ENCODE measurements at regions not wholly inside any gene's neighbourhood (a gene's known extent, or its start where the extent isn't known, plus 50 kb on each side); places are given as distances from the start of the nearest gene placed in this dataset.
"Not testable (repeated sequence)": the region's sequence is repeated elsewhere in the genome, so short reads cannot be mapped to it uniquely, and the experiment has no call there.

DNA sequence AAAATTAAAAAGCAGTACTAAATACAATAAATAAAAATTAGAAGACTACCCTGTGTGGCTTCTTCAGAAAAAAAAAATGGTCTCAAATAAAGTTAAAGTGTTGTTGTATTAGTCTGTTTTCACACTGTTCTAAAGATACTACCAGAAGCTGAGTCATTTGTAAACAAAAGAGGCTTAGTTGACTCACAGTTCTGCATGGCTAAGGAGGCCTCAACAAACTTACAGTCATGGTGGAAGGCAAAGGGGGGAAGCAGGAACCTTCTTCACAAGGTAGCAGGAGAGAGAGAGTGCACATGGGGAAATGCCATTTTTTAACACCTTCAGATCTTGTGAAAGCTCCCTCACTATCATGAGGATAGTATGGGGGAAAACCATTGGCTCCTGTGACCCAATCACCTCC, 612.8 kb downstream of the RNF144A start:
- no peak for DNase-seq (ENCODE audit: low read depth)

DNA sequence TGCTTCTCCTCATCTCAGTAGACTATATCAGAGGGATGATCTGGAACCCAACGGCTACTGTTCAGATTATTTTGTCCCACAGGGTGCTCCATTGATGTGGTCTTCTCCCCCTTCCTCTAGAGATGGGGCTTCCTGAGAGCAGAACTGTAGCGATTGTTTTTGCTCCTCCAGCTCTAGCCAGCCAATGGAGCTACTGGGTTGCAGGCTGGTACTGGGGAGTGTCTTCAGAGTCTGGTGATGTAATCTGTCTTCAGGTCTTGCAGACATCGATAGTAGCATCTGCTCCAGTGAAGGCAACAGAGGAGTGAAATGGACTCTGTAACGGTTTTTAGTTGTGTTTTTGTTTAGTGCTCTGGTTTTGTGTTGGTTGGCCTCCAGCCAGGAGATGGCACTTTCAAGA, 621.9 kb downstream of the RNF144A start:
- DNase-seq (ENCODE audit: low read depth): no peak

DNA sequence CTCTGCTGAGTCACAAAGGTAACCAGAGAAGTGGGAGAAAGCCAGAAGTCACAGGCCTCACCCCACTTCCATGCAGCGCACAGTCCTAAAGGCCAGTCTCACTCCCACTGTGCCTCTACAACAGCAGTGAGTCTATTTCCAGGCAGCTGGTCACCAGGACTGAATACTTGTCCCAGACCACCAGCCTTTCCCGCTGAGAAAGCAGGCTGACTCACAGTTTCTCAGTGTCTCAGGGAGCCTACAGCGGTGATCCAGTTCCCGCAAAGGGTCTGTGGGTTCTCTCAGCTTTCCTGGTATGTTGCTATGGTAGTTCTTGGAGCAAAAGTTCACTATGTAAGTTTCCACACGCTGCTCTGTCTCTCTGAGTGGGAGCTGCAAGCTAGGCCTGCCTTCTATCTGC, 622.5 kb downstream of the RNF144A start:
- no peak for DNase-seq (ENCODE audit: low read depth)

DNA sequence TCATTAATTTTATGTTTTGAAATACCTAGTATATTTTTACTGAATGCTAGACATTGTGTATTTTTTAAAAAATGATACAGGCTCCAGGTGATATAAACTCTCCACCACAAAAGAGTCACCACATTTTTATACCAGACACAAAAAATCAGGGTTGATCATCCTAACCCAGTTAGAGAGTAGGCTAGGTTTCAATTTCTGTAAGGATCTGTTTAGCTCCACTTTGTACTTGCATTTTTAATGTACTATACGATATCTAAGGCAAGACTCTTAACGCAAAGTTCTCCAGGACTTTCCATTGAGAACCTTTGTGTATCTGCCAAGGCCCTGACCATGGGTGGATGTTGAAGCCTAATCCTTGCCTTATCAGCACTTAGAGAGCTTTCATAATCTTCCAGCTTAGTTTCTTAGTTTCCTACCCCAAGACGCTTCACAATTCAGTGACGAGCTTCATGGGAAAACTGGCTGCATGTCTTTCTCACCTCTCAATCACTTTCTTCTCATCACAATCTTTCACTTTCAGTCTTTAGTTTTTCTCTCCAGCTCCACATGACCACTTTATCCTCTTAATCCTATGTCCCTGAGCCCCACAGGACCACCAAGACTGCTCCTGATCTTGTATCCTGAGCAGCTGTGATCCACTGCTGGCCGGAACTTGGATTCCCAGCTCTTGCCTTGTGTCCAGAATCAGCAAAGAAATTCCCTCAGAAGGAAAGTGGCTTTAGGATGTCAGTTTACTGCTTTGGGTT, 635.8 kb downstream of the RNF144A start:
- DNase-seq (ENCODE audit: low read depth): no peak

DNA sequence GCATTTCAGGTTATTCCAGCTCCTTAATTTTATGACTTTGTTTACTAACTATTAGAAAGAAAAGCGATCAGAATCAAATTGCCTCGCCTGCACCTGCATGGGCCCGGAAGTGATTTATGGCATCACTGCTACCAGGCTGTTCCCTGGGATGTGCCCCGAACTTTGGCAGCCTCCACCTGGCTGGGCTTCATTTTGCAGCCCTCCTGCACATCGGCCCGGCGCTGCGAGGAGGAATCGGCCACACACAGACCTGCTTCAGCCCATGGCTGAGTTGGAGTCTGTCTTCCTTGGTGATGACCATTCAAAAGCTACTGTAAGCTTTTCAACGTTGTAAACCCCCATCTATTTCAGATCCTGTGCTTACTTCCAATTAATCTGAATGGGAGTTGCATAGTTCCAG, 638.0 kb downstream of the RNF144A start:
- no peak for DNase-seq (ENCODE audit: low read depth)

DNA sequence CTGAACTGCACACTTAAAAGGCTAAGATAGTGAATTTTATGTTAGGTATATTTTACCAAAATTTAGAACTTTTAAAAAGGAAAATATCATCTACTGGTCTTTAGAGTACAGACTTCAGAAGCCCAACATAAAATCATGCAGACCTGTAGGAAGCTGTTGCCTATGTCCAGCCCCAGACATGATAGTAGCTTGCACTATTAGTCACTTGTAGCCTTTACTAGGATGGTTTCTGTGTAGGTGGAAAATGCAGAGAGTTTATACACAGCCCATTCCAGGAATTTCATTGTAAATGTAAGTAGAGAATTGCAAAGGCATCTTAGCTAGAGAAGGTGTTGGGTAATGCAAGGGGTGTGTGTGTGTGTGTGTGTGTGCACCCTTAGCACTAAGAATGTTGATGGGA, 640.2 kb downstream of the RNF144A start:
- DNase-seq (ENCODE audit: low read depth): no peak

DNA sequence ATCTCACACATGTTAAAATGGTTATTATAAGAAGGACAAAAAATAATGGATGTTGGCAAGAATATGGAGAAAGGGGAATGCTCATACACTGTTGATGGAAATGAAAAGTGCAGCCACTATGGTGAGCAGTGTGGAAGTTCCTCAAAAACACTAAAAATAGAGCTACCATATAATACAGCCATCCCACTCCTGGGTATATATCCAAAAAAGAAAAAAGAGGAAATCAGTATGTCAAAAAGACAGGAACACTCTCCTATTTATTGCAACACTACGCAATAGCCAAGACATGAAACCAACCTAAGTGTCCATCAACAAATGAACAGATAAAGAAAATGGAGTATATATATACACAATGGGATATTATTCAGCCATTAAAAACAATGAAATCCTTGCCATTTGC, 642.6 kb downstream of the RNF144A start:
- no peak for DNase-seq (ENCODE audit: low read depth)

DNA sequence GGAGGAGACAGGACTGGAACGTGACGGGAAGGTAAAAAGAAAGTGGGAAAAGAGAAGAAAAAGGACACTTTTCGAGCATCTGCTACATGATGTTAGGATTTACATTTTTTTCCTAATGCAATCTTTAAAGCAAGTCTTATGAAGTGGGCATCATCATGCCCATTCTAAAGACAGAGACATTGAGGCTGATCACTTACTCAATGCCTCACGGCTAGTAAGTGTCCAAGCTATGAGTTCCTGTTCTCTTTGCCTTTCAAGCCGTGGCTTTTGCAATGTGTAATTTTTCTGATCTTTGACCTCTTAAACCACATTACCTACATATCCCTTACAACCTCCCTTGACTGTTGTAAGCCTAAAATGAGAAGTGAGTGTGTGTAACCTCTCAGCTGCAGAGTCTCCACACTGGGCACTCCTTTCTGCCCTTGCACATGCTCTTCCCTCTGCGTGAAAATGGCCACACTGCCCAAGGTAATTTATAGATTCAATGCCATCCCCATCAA, 649.2 kb downstream of the RNF144A start:
- DNase-seq (ENCODE audit: low read depth): no peak

DNA sequence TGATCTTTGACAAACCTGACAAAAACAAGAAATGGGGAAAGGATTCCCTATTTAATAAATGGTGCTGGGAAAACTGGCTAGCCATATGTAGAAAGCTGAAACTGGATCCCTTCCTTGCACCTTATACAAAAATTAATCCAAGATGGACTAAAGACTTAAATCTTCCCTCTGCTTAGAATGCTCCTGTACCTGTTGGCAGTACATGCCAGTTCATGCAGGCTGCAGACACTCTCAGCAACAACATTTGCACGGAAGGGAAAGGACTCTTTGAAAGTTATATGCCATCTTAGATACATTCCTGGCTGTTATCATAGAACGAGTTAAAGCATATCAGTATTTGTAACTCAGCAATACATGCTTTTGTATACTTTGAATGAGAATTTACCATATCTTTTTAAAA, 649.9 kb downstream of the RNF144A start:
- not testable (repeated sequence) for DNase-seq (ENCODE audit: low read depth)

DNA sequence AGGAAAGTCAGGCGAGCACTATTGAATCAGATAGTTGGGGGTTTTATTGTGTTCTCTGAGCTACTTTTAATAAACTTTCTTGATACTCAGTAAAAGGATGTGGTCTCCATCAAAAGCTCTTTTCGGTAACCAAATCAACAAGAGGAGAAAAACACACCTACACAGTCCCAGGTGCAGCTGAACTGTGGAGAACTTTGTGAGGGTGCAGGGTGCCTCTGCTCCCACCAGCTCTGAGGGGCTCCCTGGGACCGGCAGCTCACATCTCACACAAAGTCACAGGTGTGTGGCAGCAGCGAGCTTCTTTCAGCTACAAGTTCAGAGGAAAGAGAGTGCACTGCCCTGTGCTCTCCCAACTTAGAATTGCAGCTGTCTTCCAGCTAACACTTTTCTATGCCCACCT, 650.4 kb downstream of the RNF144A start:
- DNase-seq (ENCODE audit: low read depth): no peak

DNA sequence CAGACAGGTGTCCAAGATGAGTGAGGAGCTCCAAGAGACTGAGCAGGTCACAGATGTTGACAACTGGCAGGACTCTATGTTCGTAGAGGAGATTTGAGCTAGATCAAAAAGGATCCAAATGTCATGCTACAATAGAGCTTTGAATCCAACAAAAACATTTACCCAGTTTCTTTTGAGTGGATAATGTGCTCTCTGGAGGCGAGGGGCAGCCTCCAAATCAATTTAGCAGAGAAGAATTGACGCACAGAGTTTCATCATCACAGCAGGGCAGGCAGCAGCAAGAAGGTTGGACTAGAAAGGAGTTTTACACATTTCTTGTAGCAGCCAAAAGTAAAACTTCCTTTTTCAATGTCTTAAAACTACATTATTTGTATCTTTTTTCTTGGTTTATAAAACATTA, 653.0 kb downstream of the RNF144A start:
- DNase-seq (ENCODE audit: low read depth): no peak

DNA sequence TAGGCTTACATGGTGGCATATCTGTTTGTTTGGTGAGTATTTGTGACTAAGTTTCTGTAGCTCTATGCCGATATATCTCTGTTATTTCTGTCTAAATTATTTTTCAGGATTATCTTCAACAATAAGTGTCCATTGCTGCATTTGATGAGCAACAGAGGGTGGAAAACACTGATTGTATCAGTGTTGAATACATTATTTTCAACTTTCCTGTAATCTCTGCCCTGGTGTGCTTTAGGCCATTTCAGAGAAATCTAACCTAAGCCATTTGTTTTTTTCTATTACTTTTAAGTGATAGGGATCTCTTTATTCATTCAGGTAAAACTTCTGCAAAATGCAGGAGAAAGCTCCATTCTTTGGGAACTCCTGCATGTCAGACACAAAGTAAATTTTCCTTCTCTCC, 654.5 kb downstream of the RNF144A start:
- no peak for DNase-seq (ENCODE audit: low read depth)

DNA sequence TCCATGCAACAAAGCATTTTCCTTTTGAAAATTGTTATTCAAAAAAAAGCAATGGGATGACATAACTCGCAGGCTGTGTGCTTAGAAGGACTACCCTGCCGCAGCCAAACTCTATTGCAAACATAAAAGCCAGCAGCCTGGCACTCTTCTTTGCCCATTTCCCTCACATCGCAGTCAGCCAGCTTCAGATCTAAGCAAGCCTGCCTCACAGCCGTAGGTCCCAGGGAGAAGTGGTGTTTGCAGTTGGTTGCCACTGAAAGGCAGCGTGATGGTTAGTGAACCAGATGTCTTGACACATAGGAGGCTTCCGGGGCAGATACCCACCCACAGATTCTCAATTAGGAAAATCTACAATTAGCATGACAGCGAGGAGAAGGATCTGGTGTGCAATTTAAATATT, 655.2 kb downstream of the RNF144A start:
- DNase-seq (ENCODE audit: low read depth): no peak

DNA sequence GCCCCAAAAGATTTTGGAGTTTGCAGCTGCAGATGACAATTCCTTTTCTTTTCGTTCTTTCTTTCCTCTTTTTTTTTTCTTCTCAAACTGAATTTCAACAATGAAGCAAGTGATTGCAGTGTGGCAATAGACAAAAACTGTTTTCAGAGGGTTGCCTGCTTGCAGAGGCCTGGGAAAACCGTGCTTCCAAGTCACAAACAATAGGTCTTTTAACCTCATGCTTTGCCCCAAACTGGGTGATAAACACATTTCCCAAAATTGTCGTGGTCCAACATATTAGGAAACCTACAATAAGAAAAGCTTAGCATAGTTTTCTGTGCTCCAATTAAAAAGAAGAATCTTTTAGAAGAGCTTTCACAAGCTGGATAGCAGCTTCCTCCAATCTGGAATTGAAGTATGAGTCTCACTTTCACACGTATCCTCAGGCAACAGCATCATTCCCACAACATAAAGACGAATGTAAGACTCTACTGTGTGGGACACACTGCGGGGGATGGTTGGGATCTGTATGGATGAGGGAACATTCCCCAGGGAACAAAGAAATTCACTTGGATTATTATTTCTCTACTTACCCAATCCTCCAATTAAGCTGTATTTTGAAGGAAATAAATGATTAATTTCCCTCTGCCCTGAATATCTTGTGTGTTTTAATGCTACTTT, 656.1 kb downstream of the RNF144A start:
- DNase-seq (ENCODE audit: low read depth): no peak

DNA sequence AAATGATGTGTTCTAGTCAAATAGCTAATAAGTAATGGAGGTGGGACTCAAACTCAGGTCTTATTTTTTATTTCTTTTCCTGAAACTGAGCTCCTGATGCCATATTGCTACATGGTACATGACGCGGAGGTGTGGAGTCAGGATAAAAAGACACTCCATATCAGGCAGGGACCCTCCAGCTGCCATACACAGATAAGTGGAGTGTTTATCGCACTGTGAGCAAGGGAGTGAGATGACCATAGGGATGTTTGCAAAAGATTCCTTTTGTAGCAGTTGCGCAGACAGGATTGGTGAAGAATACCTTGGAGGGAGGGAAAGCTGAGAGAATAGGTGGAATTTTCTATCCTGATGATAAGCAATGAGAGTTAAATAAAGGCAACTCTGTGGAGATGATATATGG, 657.2 kb downstream of the RNF144A start:
- no peak for DNase-seq (ENCODE audit: low read depth)

DNA sequence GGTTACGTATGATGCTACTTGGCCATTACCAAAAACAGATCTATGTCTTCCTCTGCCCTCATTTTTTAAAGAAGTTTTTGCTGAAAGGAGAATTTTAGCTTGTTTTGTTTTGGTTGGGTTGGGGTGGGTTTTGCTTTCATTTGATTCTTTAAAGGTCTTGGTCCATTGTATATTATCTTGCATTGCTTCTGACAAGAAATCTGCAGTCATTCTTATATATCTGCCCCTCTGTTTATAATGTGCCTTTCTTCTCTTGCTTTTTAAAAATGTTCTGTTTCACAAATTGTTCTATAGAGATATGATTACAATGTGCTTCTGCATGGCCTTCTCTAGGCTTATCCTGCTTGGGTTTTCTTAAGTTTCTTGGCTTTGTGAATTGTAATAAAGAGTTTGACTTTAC, 660.6 kb downstream of the RNF144A start:
- DNase-seq (ENCODE audit: low read depth): no peak

DNA sequence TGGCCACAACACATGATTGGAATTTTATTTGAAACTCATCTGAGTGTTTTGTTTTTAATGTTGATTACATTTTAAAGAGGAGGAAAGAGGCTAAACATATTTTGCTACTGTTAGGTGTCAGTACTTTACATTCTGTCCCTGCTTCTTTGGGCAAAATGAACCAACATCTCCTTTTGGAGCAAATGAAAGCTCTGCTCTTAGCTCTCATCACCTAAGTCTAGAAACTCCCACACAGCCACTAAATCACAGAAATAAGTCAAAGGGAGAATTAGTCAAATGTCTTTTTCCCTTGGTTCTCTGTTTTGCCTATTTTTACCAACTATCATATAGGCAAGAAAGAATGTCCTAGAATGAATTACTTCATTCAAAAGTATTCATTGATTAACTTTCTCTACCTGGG, 666.8 kb downstream of the RNF144A start:
- DNase-seq (ENCODE audit: low read depth): no peak

DNA sequence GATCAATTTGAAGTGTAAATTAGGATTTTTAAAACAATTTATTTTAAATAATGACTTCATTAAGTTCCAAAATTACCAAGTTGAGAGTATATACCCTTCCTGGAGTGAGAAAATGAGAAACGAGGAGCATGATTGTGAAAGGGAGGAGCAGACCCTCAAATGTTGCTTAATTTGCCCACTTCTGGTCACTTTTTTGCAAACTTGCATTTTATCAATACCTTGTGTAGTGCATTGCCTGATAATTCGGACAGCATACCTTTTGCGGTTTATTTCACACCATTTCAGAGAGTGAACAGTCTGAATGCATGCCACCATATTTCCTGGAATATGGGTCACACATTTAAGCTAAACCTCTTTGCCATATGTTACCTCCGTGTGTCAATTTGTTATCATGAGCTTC, 669.7 kb downstream of the RNF144A start:
- DNase-seq (ENCODE audit: low read depth): no peak

DNA sequence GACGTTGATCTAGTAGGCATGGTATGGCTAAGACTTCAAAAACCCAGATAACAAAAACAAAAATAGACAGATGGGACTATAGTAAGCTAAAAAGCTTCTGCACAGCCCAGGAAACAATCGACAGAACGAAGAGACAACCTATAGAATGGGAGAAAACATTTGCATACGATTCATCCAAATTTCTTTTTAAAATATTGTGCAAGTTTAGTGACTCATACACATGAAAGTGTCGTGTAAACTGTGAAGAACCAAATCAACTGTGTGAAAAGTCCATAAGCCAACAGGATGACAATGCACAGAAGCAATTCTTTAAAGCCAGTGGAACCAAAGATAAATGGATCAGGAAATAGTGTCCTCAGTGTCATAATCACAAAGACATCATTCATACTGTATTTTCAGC, 671.1 kb downstream of the RNF144A start:
- no peak for DNase-seq (ENCODE audit: low read depth)

DNA sequence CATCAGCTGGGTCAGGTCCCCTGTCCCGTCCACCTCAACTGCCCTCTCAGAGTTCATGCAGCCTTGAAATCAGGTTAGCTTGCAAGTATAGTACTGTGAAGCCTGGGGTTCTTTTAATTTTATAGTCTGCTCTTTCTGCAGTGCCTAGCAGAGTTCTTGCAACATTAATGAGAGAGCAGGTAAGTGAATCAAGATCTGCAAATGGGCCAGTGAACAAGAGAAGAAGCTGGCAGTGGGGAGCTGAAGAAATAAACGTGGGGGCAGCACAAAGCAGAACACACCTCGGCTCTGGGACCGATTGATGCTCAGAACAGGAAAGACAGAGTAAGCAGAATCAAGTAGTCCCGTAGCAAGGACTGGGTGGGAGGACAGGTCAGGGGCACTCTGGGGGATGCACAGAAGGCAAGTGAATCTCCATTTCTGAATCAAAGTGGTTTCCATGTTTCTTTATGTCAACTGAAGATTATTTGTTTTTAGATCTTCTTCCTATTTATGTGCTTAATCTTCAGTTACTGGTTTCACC, 675.5 kb downstream of the RNF144A start:
- no peak for DNase-seq (ENCODE audit: low read depth)

DNA sequence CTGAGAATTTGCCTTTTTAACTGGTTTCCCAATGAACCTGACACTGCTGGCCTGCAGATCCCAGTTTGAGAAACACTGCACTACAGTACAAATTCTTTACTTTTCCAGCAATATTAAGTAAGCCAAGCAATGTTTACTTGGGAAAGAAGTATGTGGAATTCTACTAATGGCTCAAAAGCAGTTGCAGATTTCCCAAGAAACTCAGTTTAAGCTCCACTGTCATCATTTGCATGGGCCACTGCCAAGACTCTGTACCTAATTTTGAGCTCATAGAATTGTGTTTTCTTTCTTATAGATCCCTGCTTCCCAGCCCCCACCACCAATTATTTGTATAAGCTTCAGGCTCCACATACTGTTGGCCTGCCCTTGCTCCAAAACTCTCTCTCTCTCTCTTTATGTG, 676.1 kb downstream of the RNF144A start:
- DNase-seq (ENCODE audit: low read depth): no peak

DNA sequence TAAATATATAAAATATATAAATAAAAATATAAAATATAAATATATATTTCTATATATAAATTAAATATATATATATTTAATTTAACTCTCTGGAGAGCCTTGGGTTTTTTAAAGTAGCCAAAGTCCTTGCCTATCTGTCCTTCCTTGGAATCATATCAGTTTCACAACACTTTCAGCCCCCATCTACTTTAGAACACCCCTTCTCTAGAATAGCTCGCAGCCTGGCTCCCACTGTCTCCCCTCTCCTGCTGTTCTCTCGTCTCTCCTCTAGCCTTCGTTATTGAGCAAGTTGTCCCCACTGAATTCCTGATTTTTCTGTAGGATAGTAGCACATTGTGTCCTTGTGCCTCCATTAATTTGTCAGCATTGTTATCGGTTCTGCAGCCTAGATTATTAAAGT, 677.0 kb downstream of the RNF144A start:
- no peak for DNase-seq (ENCODE audit: low read depth)

DNA sequence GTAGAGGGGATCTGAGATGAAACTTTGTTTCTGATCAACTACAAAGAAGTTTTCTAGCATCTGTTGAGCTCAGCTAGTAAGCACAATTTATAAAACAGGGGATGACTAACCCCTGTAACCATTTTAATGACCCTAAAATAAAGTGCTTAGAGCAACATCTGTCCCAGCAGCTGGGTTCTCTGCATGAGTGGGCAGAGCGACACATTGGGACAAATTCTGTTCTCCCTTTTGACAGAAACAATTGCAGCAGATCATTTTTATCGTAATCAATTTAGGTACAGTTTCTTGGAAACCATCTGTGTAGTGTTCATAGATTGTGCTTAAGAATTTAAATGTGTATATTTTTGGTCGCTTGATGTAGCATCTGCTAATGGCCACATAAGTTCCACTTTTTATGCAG, 678.0 kb downstream of the RNF144A start:
- no peak for DNase-seq (ENCODE audit: low read depth)

DNA sequence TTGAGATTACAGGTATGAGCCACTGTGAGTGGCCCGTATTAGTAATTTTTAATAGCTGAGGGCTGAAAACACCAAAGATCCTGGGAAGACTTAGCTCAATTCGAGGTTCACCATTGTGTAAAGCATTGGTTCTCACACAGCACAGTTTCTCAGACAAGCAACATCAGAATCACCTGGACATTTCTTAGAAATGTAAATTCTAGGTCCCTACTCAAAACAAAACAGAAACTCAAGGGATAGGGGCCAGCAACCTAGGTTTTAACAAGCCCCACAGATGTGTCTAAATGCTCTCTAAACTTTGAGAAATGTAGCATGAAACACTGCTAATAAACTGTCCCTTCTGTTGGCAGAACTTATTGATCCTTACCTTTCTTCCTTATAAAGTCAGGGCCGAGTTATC, 681.2 kb downstream of the RNF144A start:
- DNase-seq (ENCODE audit: low read depth): no peak

Data from CMK (cell line).